Nephron (organoid): ENCODE measurements at regions not wholly inside any gene's neighbourhood (a gene's known extent, or its start where the extent isn't known, plus 50 kb on each side); places are given as distances from the start of the nearest gene placed in this dataset.

ENCODE experiments used
- H3K27ac Mint-ChIP-seq, 3 experiments: 2 replicates each; pipeline ENCODE4 v1.8.0; 2020; ENCODE audit warnings: mixed read lengths in 3 of 3, mild to moderate bottlenecking in 2 of 3, moderate library complexity in 1 of 3
- H3K27me3 Mint-ChIP-seq: 2 replicates; pipeline ENCODE4 v1.8.0; 2021; ENCODE audit warnings: low read depth, mild to moderate bottlenecking, moderate library complexity, mixed read lengths
- H3K36me3 Mint-ChIP-seq: 2 replicates; pipeline ENCODE4 v1.8.0; 2020; ENCODE audit warnings: low read depth, mixed read lengths
- H3K4me1 Mint-ChIP-seq: 2 replicates; pipeline ENCODE4 v1.8.0; 2020; ENCODE audit warnings: mixed read lengths
- H3K4me3 Mint-ChIP-seq, 3 experiments: 2 replicates each; pipeline ENCODE4 v1.8.0; 2020; ENCODE audit warnings: mild to moderate bottlenecking in 3 of 3, mixed read lengths in 3 of 3, moderate library complexity in 2 of 3
- H3K9me3 Mint-ChIP-seq: 2 replicates; pipeline ENCODE4 v1.8.0; 2020; ENCODE audit warnings: mixed read lengths
- CTCF ChIP-seq, 3 experiments: fragments of 200-600 bp; sonication (generic); IDR thresholded peaks; one replicate each; pipeline ENCODE4 v1.5.0; 2021; ENCODE audit warnings: antibody characterized with exemption in 3 of 3; ENCODE audit not compliant: unreplicated experiment in 3 of 3

- no peak for TF ChIP-seq CTCF (IDR thresholded peaks at IDR 0.05; ENCODE audit: unreplicated experiment in 3 of 3)
- Mint-ChIP-seq H3K4me1 (no peaks in the 10 kb centered on the region), H3K9me3 (peaks cover 7% of the 10 kb centered on the region), H3K4me3 (no peak overlapping the region), H3K27me3 (peaks cover 7% of the 10 kb centered on the region), H3K27ac (no peak overlapping the region), H3K36me3 (no peaks in the 10 kb centered on the region)
These were observed 102.6 kb upstream of the HS3ST3A1 start for GRCh38 chr17:13704333-13704732.

- Mint-ChIP-seq H3K36me3 (no peaks in the 10 kb centered on the region), H3K27me3 (no peaks in the 10 kb centered on the region), H3K4me1 (no peaks in the 10 kb centered on the region), H3K9me3 (no peaks in the 10 kb centered on the region), H3K27ac (no peak overlapping the region), H3K4me3 (no peak overlapping the region)
- no peak for TF ChIP-seq CTCF (IDR thresholded peaks at IDR 0.05; ENCODE audit: unreplicated experiment in 3 of 3)
These were observed 103.5 kb upstream of the HS3ST3A1 start for GRCh38 chr17:13705221-13705620.

- Mint-ChIP-seq H3K4me3 (no peak overlapping the region), H3K27ac (no peak overlapping the region), H3K4me1 (no peaks in the 10 kb centered on the region), H3K9me3 (peaks cover 7% of the 10 kb centered on the region), H3K27me3 (peaks cover 3% of the 10 kb centered on the region), H3K36me3 (no peaks in the 10 kb centered on the region)
- no peak for TF ChIP-seq CTCF (IDR thresholded peaks at IDR 0.05; ENCODE audit: unreplicated experiment in 3 of 3)
These were observed 120.0 kb upstream of the HS3ST3A1 start for GRCh38 chr17:13721705-13722104.

GRCh38 chr17:13725288-13725990, 123.7 kb upstream of the HS3ST3A1 start:
- Mint-ChIP-seq H3K36me3 (no peaks in the 10 kb centered on the region), H3K27me3 (peaks cover 3% of the 10 kb centered on the region), H3K9me3 (peaks cover 2% of the 10 kb centered on the region), H3K4me1 (no peaks in the 10 kb centered on the region), H3K27ac (no peak overlapping the region), H3K4me3 (no peak overlapping the region)
- no peak for TF ChIP-seq CTCF (IDR thresholded peaks at IDR 0.05; ENCODE audit: unreplicated experiment in 3 of 3)

GRCh38 chr17:13727441-13728171, 125.9 kb upstream of the HS3ST3A1 start:
- Mint-ChIP-seq H3K27me3 (peaks cover 3% of the 10 kb centered on the region), H3K4me3 (no peak overlapping the region), H3K4me1 (no peaks in the 10 kb centered on the region), H3K36me3 (no peaks in the 10 kb centered on the region), H3K27ac (no peak overlapping the region), H3K9me3 (peaks cover 13% of the 10 kb centered on the region)
- TF ChIP-seq CTCF (IDR thresholded peaks at IDR 0.05; ENCODE audit: unreplicated experiment in 3 of 3) = no peak
